GM19468 (cell line): ENCODE measurements at regions not wholly inside any gene's neighbourhood (a gene's known extent, or its start where the extent isn't known, plus 50 kb on each side); places are given as distances from the start of the nearest gene placed in this dataset.

ENCODE experiments used
- ATAC-seq: cut with Tn5 transposase; IDR thresholded peaks from one replicate; pipeline ENCODE4 v1.9.1; 2021; ENCODE audit warnings: mild to moderate bottlenecking, moderate library complexity, moderate number of reproducible peaks; ENCODE audit not compliant: unreplicated experiment; ENCODE audit errors: extremely low read depth

- no peak for ATAC-seq
Measured at GRCh38 chrX:148448686-148449085, 51.7 kb upstream of the AFF2 start.
